Kidney epithelial cell (primary cell): ENCODE measurements at regions not wholly inside any gene's neighbourhood (a gene's known extent, or its start where the extent isn't known, plus 50 kb on each side); places are given as distances from the start of the nearest gene placed in this dataset.

Experiments used
- DNase-seq: peaks from one replicate; pipeline ENCODE4 v3.0.0-alpha.2; 2010; ENCODE audit warnings: low read depth
- H3K27me3 ChIP-seq: 2 replicates; pipeline ENCODE4 v1.6.0; 2011; ENCODE audit warnings: low read length; ENCODE audit not compliant: control insufficient read depth, insufficient read depth
- H3K36me3 ChIP-seq: 2 replicates; pipeline ENCODE4 v1.5.1; 2011; ENCODE audit warnings: low read length; ENCODE audit not compliant: control insufficient read depth, insufficient read depth
- H3K4me3 ChIP-seq: 2 replicates; pipeline ENCODE4 v1.5.1; 2011; ENCODE audit warnings: low read depth, mild to moderate bottlenecking, control low read depth, low read length
- CTCF ChIP-seq: IDR thresholded peaks from 2 replicates; pipeline ENCODE4 v1.5.1; 2011; ENCODE audit warnings: mild to moderate bottlenecking, moderate library complexity, low read length, control low read depth, inconsistent platforms; ENCODE audit not compliant: insufficient read depth, poor library complexity, severe bottlenecking

GRCh38 chr10:81806842-81807241 lies 68.2 kb upstream of the NRG3 start:
- H3K27me3 ChIP-seq = no peaks in the 10 kb centered on the region
- TF ChIP-seq CTCF = no peak
- no peaks in the 10 kb centered on the region for H3K36me3 ChIP-seq
- no peak for DNase-seq
- no peak overlapping the region for H3K4me3 ChIP-seq

- Histone ChIP-seq H3K4me3 (no peak overlapping the region), H3K36me3 (no peaks in the 10 kb centered on the region), H3K27me3 (no peaks in the 10 kb centered on the region)
- TF ChIP-seq CTCF = no peak
- no peak for DNase-seq
Observed at GRCh38 chr10:81814842-81815241, 60.2 kb upstream of the NRG3 start.

- H3K4me3 ChIP-seq = no peak overlapping the region
- H3K27me3 ChIP-seq = no peaks in the 10 kb centered on the region
- DNase-seq = no peak
- no peak for TF ChIP-seq CTCF
- H3K36me3 ChIP-seq = no peaks in the 10 kb centered on the region
Observed at GRCh38 chr10:81817596-81818170, 57.3 kb upstream of the NRG3 start.

GRCh38 chr10:81820418-81820817 lies 54.6 kb upstream of the NRG3 start:
- peak; percentile 5 for DNase-seq
- no peaks in the 10 kb centered on the region for H3K27me3 ChIP-seq
- no peak overlapping the region for H3K4me3 ChIP-seq
- no peaks in the 10 kb centered on the region for H3K36me3 ChIP-seq
- peak; percentile 71 for TF ChIP-seq CTCF
